Superior temporal gyrus (tissue), 1 donor: ENCODE measurements at regions not wholly inside any gene's neighbourhood (a gene's known extent, or its start where the extent isn't known, plus 50 kb on each side); places are given as distances from the start of the nearest gene placed in this dataset.
"Not testable (repeated sequence)": the region's sequence is repeated elsewhere in the genome, so short reads cannot be mapped to it uniquely, and the experiment has no call there.

Experiments
- DNase-seq: peaks from one replicate; pipeline ENCODE4 v3.0.0-alpha.2; 2016; ENCODE audit errors: extremely low spot score

DNA sequence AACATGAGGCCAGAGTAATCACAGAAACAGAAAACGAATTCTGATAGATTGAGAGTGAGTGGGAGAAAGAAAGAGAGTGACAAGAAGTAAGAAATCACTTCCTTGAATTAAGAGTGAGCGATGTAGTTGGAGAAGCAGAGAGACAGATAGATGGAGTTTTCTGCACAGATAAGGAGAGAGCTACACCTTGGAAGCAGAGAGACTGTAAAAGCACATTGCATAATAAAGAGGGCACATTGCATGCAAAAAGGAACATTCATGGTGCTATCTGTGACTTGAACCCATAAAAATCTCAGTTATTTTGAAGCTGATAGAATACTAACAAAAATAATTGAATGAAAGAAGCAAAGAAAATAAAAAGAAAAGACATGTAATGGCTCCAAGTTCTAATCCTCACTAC, 943.8 kb downstream of the NR2F1-AS1 start:
- no peak for DNase-seq

- no peak for DNase-seq
These were observed 946.0 kb downstream of the NR2F1-AS1 start for GRCh38 chr5:92635001-92635461.

DNA sequence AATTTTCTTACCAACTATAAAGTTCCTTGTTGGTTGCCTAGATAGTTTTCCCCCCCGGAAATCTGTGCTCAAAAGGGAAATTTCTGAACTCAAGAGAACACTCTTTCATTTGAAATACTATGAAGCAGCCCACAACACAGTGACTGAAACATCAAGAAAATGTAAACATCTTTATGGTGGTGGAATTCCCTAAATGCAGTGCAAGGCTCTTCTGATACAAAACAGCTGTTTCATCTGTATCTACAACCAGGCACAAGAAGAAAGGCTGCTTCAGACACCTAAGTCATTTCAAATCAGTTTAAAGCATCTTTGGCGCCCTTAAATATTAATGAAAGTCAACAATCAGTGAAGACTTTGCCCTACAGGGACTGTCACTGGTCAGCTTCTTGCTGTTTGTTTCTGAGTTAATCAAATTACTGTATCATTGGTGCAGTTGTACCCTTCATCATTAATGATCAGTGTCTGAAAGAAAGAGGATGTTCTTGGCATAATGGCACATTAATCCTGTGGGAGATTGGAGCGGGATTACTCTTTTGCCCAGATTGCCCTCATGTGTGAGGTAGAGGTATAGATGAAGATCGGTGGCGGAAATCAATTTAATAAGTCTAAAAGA, 947.0 kb downstream of the NR2F1-AS1 start:
- no peak for DNase-seq

DNA sequence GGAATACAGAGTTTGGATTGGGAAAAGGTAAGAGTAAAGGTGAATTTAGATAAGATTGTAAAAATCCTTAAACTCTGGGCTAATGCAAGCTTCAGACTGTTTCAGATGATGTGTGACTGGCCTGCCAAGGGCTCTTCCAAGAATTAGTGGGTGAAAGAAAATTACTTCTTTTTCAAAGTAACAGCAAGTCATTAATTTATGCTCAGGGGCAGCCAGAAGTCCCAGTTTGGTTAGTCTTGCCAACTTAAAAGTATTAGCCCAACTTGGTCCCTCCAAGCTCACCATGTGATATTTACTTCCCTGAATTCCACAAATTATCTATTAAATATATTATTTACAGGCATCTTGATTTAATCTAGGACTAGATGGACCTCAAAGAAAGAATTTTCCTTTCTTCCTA, 947.8 kb downstream of the NR2F1-AS1 start:
- DNase-seq = no peak

GRCh38 chr5:92631237-92631701, 949.8 kb downstream of the NR2F1-AS1 start:
- not testable (repeated sequence) for DNase-seq

DNA sequence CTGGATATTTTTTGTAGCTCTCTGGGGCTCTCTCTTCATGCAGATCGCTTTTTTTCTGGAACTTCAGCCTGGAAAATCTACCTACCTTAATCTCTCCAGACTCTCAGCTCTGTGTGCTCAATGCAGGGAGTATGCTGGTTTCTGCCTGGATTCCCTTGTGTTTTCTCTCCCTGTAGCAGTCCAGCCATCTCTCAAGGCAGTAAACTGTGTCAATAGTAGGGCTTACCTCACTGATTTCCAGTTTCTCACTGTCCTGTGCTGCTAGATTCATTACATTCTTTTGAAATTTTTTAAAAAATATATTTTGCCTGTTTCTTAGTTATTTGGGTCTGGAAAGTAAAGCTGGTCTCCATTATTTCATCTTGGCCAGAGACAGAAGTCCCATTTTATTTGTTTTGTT, 951.4 kb downstream of the NR2F1-AS1 start:
- DNase-seq = no peak

DNA sequence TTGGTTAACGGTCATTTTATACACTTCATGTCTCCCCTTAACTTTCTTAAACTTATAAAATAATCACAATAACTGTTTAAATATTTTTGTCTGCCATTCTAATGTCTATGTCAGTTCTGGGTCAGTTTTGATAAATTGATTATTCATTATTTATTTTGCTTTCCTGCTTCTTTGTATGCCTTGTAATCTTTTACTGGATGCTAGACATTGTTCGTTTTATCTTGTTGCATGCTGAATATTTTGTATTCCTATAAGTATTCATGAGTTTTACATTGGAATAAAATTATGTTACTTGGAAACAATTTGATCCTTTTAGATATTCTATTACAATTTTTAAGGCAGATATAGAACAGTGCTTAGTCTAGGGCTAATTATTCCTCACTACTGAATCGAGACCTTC, 952.0 kb downstream of the NR2F1-AS1 start:
- no peak for DNase-seq

DNA sequence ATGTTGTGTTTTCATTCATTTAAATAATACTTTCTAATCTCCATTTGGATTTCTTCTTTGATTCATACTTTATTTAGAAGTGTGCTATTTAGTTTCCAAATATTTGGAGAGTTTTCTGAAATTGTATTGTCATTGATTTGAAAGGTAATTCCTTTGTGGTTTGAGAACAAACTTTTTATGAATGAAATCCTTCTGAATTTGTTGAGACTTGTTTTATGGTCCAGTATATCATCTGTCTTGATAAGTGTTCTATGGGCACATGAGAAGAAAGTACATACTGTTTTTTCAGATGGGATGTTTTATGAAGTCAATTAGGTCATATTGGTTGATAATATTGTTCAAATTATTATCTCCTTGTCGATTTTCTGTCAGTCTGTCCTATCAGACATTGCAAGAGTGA, 953.8 kb downstream of the NR2F1-AS1 start:
- no peak for DNase-seq

DNA sequence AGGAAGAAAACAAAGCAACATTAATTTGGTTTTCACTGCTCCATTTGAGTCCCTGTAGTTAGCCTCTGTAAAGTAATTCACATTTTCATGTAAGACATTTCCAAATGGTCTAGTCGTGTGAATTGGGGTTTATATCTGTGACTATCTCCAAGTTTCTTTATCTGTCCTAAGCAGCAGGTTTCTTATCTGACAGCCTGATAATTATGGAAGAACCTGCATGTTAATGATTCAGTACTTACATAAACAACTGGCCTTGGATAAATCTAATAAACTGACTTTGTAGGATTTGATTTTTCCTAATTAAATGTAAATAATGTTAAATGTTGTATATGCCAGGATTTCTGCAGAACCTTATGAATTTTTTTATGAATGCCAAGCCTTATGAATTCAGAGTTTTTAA, 964.9 kb downstream of the NR2F1-AS1 start:
- no peak for DNase-seq

DNA sequence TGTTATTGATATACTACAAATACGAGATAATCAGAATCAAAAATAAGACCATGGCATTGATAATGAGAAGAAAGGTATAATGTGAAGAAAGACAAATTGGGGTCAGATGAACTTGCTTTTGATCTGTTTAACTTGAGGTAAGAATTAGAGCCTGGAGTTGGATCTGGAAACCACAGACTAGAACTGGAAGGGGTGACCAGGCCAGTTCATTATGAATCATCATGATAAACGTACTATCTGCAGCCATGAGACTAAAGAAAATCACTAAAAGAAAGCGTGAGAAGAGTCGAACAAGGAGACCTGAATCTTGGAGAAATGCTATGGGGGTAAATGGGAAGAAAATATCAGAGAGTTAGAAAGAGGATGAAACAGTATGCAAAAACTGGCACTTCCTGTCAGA, 967.5 kb downstream of the NR2F1-AS1 start:
- DNase-seq = no peak

GRCh38 chr5:92610435-92610834, 970.6 kb downstream of the NR2F1-AS1 start:
- not testable (repeated sequence) for DNase-seq

- DNase-seq = no peak
These were observed 975.4 kb downstream of the NR2F1-AS1 start for GRCh38 chr5:92605591-92605990.

DNA sequence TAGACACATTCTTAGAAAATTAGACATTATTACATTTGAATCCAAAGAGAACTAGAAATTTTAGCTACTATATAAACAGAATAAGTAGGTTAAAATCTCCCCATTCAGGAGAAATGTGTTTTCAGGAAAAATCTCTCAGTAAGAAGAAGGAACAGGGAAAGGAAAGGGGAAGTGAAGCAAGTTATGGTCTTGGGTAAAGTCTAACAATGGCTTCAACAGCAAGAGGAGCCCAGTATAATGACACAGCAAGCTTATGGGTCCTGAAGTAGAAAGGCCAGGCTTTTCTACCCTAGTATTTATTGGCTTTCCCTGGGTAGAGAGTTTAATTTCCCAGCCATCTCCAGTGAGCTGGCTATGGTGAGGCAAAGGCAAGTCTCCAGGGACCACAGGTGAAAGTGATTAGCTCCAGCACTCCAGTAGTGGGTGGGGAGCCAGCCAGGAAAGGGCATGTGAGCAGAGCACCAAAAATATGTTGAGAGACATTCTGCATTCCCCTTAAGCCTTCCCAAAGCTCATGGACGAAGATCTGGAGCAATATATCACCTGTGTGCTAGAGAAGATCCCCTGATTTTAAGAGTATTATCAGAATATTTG, 981.7 kb downstream of the NR2F1-AS1 start:
- no peak for DNase-seq

GRCh38 chr5:92594031-92594430, 987.0 kb downstream of the NR2F1-AS1 start:
- DNase-seq = no peak

- no peak for DNase-seq
These were observed 992.1 kb downstream of the NR2F1-AS1 start for GRCh38 chr5:92588876-92589275.

DNA sequence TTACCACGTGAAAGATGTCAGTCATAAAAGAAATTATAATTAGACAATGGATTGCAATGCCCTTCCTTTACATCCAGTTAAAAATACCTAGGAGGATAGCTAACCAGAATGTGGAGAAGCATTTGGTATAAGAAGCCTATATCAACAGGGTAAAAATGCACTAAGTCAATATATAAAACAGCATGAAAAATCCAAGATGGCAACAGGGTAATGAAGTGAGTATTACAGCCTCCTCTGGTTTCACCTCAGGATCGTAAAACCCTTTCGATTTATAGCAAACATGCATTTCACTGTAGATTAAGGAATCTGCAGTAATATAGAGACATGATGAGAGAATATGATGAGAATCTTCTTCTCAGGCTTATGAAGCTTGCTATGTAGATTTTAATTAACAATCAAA, 999.3 kb downstream of the NR2F1-AS1 start:
- DNase-seq = no peak

DNA sequence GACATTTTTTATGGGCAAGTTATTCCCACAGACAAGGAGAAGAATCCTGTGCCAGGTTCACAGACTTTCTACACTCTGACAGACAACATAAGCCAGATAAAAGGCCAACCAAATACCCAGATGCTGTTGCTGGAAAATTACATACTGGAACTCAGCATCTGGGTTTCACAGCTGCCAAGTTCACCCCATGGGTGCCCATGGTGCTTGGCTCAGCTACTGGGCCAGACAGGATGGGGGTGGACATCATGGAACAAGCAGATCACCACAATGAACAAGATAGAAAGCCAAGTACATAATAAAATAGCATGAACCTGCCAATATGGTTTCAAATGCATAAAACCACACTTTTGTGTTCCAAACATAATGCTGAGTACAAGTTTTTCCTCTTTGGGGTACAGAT, 999.8 kb downstream of the NR2F1-AS1 start:
- no peak for DNase-seq

DNA sequence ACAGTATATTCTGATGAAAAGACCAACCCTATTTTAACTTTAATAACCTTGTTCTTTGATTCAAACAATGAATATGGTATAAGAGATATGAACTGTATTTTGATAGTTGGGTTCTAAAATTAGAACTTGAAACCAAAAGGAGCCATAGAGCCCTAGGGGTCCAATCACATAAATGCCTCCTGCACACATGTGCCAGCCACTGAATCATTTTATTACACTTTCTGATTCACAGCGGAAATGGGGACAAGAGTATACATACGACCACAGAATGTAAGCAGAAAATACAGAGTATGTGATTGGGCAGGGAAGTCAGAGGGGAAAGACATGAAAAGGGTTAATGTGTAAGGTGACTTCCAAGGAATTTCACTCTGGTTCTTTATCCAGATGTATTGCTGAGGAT, 1000.2 kb downstream of the NR2F1-AS1 start:
- no peak for DNase-seq

DNA sequence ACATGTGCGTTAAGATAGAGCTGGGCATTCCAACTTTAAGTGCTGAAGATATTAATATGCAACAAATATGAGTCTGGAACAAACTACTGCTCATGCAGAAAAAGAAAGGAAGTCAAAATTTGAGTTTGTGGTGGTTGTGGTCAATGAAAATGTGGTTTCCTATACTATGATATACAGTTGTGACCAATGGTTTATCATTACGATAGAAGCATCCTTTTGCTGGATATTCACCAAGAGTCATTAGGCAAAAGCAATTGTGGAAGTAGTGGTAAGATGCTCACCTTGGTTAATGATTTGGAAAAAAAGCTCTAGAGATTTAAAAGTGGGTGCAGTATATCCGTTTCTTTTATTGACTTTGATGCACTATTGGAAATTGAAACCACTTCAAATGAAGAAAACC, 1007.0 kb downstream of the NR2F1-AS1 start:
- DNase-seq = no peak

DNA sequence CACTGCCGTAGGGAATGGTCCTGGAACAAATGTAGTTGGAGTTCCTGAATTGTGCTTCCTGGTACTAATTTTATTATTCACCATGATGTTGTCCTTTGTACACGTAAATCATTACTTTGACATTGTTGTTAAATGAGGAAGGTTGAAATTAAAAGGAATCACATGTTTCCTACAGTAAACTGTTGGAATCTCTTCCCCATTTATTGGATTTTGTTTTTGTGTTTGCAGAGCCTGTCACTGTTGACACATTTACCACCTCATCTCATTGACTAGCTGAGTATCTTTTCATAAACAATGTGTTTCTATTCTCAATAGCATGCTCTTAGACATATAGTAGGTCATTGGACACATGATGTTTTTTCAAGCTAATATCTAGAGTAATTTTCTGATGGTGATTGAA, 1012.5 kb downstream of the NR2F1-AS1 start:
- no peak for DNase-seq

DNA sequence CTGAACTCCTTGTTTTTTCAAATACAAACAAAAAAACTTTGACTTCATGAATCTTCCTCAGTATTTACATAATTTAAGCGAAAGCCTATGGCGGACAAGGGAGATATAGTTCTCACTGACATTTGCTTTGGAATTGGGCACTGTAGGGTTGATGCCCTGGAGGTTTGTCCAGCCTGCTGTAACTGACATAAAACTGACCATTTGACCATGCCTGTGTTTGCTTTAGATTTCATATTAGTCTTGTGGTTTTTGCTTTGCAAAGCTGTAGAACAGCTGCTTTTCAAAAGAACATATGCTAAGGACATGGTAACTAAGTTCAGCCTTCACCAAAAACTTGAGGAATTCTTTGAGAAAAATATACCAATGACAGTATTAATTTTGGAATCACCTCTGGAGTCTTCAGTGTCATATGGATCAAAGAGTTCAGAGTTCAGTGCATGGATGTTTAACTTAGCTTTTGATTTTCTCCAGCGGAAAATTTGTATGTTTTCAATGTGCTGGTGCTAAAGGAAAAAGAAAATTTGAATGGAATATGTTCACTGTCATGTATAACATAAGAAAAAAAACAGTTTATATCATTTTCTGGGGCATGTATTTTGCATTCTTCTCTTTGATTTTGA, 1013.1 kb downstream of the NR2F1-AS1 start:
- no peak for DNase-seq

DNA sequence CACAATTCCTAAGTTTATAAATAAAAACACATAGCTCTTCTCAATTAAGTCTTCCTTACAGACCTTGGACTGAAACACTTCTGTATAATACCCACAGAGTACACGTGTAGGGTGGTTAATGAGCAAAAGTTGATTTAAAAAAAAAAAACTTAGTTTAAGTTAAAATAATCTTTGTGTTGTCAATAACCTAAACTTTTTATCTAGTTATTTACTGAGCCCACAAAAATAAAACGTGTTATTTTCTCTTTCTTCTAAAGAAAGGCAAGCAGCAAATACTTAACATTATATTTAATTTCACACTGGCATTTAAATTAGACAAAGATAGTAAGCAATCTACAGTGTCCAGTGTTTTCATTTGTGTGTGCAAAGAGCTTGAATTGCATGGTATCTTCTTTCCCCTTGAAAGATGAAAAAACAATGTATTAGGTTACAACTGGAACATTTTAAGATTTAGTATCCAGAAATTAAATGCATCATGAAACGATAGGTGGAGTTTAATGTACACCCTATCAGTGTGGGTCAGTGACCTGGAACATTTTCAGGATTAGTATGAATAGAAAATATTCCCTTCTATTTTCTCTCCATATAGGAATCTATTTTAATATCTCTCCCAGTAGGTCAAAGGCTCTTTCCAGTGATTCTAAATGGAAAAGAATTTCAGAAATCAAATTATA, 1014.8 kb downstream of the NR2F1-AS1 start:
- DNase-seq = no peak

- no peak for DNase-seq
These were observed 1015.3 kb downstream of the NR2F1-AS1 start for GRCh38 chr5:92565673-92566072.
